IMR-90 (cell line): ENCODE measurements at regions not wholly inside any gene's neighbourhood (a gene's known extent, or its start where the extent isn't known, plus 50 kb on each side); places are given as distances from the start of the nearest gene placed in this dataset.
A peak's percentile ranks its signal among the peaks of the same experiment; 100 is the strongest.

Experiments used
- ATAC-seq: fragments of 200-7000 bp; cut with Tn5 transposase; 2 replicates; pipeline ENCODE4 v1.9.1; 2020; ENCODE audit warnings: low read depth, mild to moderate bottlenecking, moderate library complexity
- BruUV-seq: library from RNA; stranded (reverse); fragments of 400-500 nt; replicated peaks from 2 replicates; lab custom pipeline; 2021; lab: Mats Ljungman, UMichigan
- CTCF ChIA-PET: fragments of 300-600 bp; formaldehyde crosslinking; extraction: SDS; loops from one replicate; lab custom pipeline; 2021; ENCODE audit warnings: antibody characterized with exemption; lab: Yijun Ruan, JAX
- POLR2A ChIA-PET: fragments of 300-600 bp; sonication (Branson Sonifier 250); formaldehyde crosslinking; loops from one replicate; lab custom pipeline; 2022; ENCODE audit warnings: antibody characterized with exemption; ENCODE audit not compliant: unreplicated experiment; lab: Charles Lee
- DNase-seq: peaks from one replicate; pipeline ENCODE4 v3.0.0; 2013
- H2AFZ ChIP-seq: replicated peaks from 2 replicates; pipeline ENCODE3; 2013; ENCODE audit warnings: low read length, mild to moderate bottlenecking; ENCODE audit not compliant: poor library complexity
- H2AK5ac ChIP-seq: 2 replicates; pipeline ENCODE4 v1.6.1; 2013; ENCODE audit warnings: low read depth, low read length, inconsistent platforms
- H2AK9ac ChIP-seq: replicated peaks from 2 replicates; pipeline ENCODE3; 2013; ENCODE audit warnings: mild to moderate bottlenecking, low read depth, low read length, moderate library complexity; ENCODE audit not compliant: poor library complexity
- H2BK120ac ChIP-seq: 2 replicates; pipeline ENCODE4 v1.6.1; 2013; ENCODE audit warnings: low read depth, low read length, inconsistent platforms
- H2BK15ac ChIP-seq: 3 replicates; pipeline ENCODE4 v1.6.1; 2013; ENCODE audit warnings: low read depth, low read length, inconsistent platforms
- H2BK20ac ChIP-seq: 2 replicates; pipeline ENCODE4 v1.6.1; 2013; ENCODE audit warnings: low read depth, mild to moderate bottlenecking, inconsistent platforms, low read length, moderate library complexity
- H2BK5ac ChIP-seq: 2 replicates; pipeline ENCODE4 v1.6.1; 2013; ENCODE audit warnings: mild to moderate bottlenecking, low read depth, low read length, inconsistent platforms; ENCODE audit not compliant: poor library complexity, severe bottlenecking
- H3K14ac ChIP-seq: replicated peaks from 2 replicates; pipeline ENCODE4 v1.6.1; 2013; ENCODE audit warnings: low read depth, low read length, inconsistent platforms
- H3K18ac ChIP-seq: 2 replicates; pipeline ENCODE4 v1.6.1; 2013; ENCODE audit warnings: low read depth, low read length, control low read depth
- H3K23ac ChIP-seq: 2 replicates; pipeline ENCODE4 v1.6.1; 2013; ENCODE audit warnings: low read depth, low read length, inconsistent platforms
- H3K27ac ChIP-seq: 2 replicates; pipeline ENCODE4 v1.5.1; 2013; ENCODE audit warnings: mild to moderate bottlenecking, control low read depth, low read length; ENCODE audit not compliant: insufficient read depth
- H3K27me3 ChIP-seq: 2 replicates; pipeline ENCODE4 v1.6.1; 2013; ENCODE audit warnings: low read length; ENCODE audit not compliant: control insufficient read depth, insufficient read depth
- H3K36me3 ChIP-seq: 2 replicates; pipeline ENCODE4 v1.6.1; 2013; ENCODE audit warnings: low read length, mixed read lengths; ENCODE audit not compliant: control insufficient read depth, insufficient read depth
- H3K4ac ChIP-seq: 2 replicates; pipeline ENCODE4 v1.6.1; 2013; ENCODE audit warnings: low read depth, low read length, inconsistent platforms
- H3K4me1 ChIP-seq: 2 replicates; pipeline ENCODE4 v1.6.1; 2013; ENCODE audit warnings: low read length, mixed read lengths; ENCODE audit not compliant: control insufficient read depth, insufficient read depth
- H3K4me2 ChIP-seq: 2 replicates; pipeline ENCODE4 v1.6.1; 2013; ENCODE audit warnings: low read depth, mild to moderate bottlenecking, control low read depth, low read length, moderate library complexity
- H3K4me3 ChIP-seq: 2 replicates; pipeline ENCODE4 v1.5.1; 2013; ENCODE audit warnings: low read depth, mild to moderate bottlenecking, control low read depth, low read length, moderate library complexity; ENCODE audit not compliant: insufficient read depth
- H3K56ac ChIP-seq: 2 replicates; pipeline ENCODE4 v1.6.1; 2013; ENCODE audit warnings: low read length, inconsistent platforms; ENCODE audit not compliant: insufficient read depth; ENCODE audit errors: extremely low read depth
- H3K79me1 ChIP-seq, 2 experiments: 2 replicates each; pipeline ENCODE4 v1.6.1; 2013; ENCODE audit warnings: low read length in 2 of 2, inconsistent platforms in 1 of 2, low read depth in 1 of 2
- H3K9ac ChIP-seq: 2 replicates; pipeline ENCODE4 v1.6.1; 2013; ENCODE audit warnings: low read depth, low read length, control low read depth
- H3K9me1 ChIP-seq: 2 replicates; pipeline ENCODE4 v1.6.1; 2013; ENCODE audit warnings: low read length, inconsistent platforms; ENCODE audit not compliant: insufficient read depth
- H3K9me3 ChIP-seq: 2 replicates; pipeline ENCODE4 v1.6.1; 2013; ENCODE audit warnings: low read length; ENCODE audit not compliant: control insufficient read depth, insufficient read depth
- H4K20me1 ChIP-seq: 2 replicates; pipeline ENCODE4 v1.6.1; 2013; ENCODE audit warnings: low read length, inconsistent platforms; ENCODE audit not compliant: insufficient read depth
- H4K5ac ChIP-seq: 2 replicates; pipeline ENCODE4 v1.6.1; 2013; ENCODE audit warnings: mild to moderate bottlenecking, low read depth, low read length, control low read depth
- H4K8ac ChIP-seq, 2 experiments: 2 replicates each; pipeline ENCODE4 v1.6.1; 2013; ENCODE audit warnings: low read depth in 2 of 2, low read length in 2 of 2, control low read depth in 1 of 2, inconsistent platforms in 1 of 2
- H4K91ac ChIP-seq: 2 replicates; pipeline ENCODE4 v1.6.1; 2013; ENCODE audit warnings: low read depth, low read length, inconsistent platforms; ENCODE audit not compliant: insufficient read depth
- CEBPB ChIP-seq: IDR thresholded peaks from 2 replicates; pipeline ENCODE4 v1.6.1; 2012; ENCODE audit warnings: low read depth, low read length, improper control_type of control experiment
- CHD1 ChIP-seq: IDR thresholded peaks from 2 replicates; pipeline ENCODE4 v1.6.1; 2012; ENCODE audit warnings: low read depth, low read length, improper control_type of control experiment
- MAFK ChIP-seq: IDR thresholded peaks from 2 replicates; pipeline ENCODE4 v1.6.1; 2012; ENCODE audit warnings: low read depth, low read length, improper control_type of control experiment
- RAD21 ChIP-seq: IDR thresholded peaks from 2 replicates; pipeline ENCODE4 v1.6.1; 2012; ENCODE audit warnings: low read length, improper control_type of control experiment
- RCOR1 ChIP-seq: IDR thresholded peaks from 2 replicates; pipeline ENCODE4 v1.6.1; 2012; ENCODE audit warnings: mild to moderate bottlenecking, low read length, improper control_type of control experiment; ENCODE audit not compliant: insufficient replicate concordance
- WGBS, 2 experiments: methylation state at CpG; one replicate each; pipeline versions ENCODE4 v1.1.5 to v1.1.7; 2013; ENCODE audit warnings: missing lambda C conversion rate in 2 of 2; ENCODE audit not compliant: insufficient read length in 1 of 2; ENCODE audit errors: extremely low coverage in 2 of 2; 5-methylcytosine and 5-hydroxymethylcytosine counted together
- dilution Hi-C: fragments of 300-500 bp; cut with HindIII; formaldehyde crosslinking; loops from one replicate; pipeline ENCODE4 v1.14.3; 2018; ENCODE audit warnings: low sequenced_read_pairs; ENCODE audit not compliant: unreplicated experiment
- in situ Hi-C: fragments of 300-500 bp; cut with MboI; formaldehyde crosslinking; loops from 3 replicates; pipeline ENCODE4 v1.14.3; 2019; ENCODE audit warnings: low sequenced_read_pairs, inconsistent platforms, mixed read lengths
- intact Hi-C: fragments of 100-400 bp; cut with micrococcal nuclease; formaldehyde crosslinking; loops from 2 replicates; pipeline ENCODE4 v1.10.0; 2022

GRCh38 chr3:162491952-162492351 lies 995.3 kb downstream of the OTOL1 start:
- Histone ChIP-seq H2AFZ (no peak overlapping the region), H3K4me1 (peaks cover 4% of the 10 kb centered on the region), H2BK5ac (peak overlapping the region; percentile 87), H2AK5ac (no peak overlapping the region), H4K91ac (no peak overlapping the region), H2BK120ac (no peak overlapping the region), H3K23ac (no peak overlapping the region), H3K56ac (no peak overlapping the region), H3K4me2 (0 out of 2 replicates have a peak overlapping the region, but pooled peaks have one; percentile 49), H2BK15ac (no peak overlapping the region), H2AK9ac (no peak overlapping the region), H3K9me3 (0 out of 2 replicates have a peak, but pooled peaks cover 2% of the 10 kb centered on the region), H3K9me1 (no peaks in the 10 kb centered on the region), H3K27ac (no peak overlapping the region), H4K5ac (no peak overlapping the region), H4K8ac (no peak overlapping the region), H3K9ac (no peak overlapping the region), H3K79me1 (no peaks in the 10 kb centered on the region), H3K27me3 (no peaks in the 10 kb centered on the region), H3K4ac (no peak overlapping the region), H4K20me1 (no peaks in the 10 kb centered on the region), H3K18ac (no peak overlapping the region), H3K4me3 (no peak overlapping the region), H3K14ac (no peak overlapping the region), H3K36me3 (no peaks in the 10 kb centered on the region), H2BK20ac (no peak overlapping the region)
- ATAC-seq (no peak), DNase-seq (peak; percentile 36)
- BruUV-seq, result no TSS peak
- POLR2A ChIA-PET, result no interaction called here
- TF ChIP-seq MAFK (no peak), RAD21 (no peak), CEBPB (peak; percentile 83), CHD1 (no peak), RCOR1 (no peak)
- intact Hi-C loops (loop anchor here (10.0 kb wide), 1 partner anchor 197 kb away; no protein-coding TSS in a partner anchor), in situ Hi-C loops (no loop called here), dilution Hi-C loops (no loop called here)
- CTCF ChIA-PET, result no interaction called here
- WGBS, 2 experiments, result 14% methylated on average over 1 of the region's 1 CpG; no CpG with 5 or more reads in 1 of the 2 experiments
